Esophagus muscularis mucosa (tissue), 4 donors: ENCODE measurements at regions not wholly inside any gene's neighbourhood (a gene's known extent, or its start where the extent isn't known, plus 50 kb on each side); places are given as distances from the start of the nearest gene placed in this dataset.

Source experiments
- EP300 ChIP-seq: sonication (generic); formaldehyde crosslinking; IDR thresholded peaks from one replicate; pipeline ENCODE4 v1.6.1; 2017; ENCODE audit warnings: antibody characterized with exemption
- POLR2A ChIP-seq: fragments of 450-650 bp; IDR thresholded peaks from one replicate; pipeline ENCODE4 v1.6.1; 2017; ENCODE audit warnings: antibody characterized with exemption, moderate library complexity, mild to moderate bottlenecking, low read depth
- TF ChIP-seq, protein P1 (sequence below), 3 experiments: fragments of 200-600 bp in 2 of 3; fragments of 450-650 bp in 1 of 3; sonication (generic) in 2 of 3; IDR thresholded peaks; one replicate each; pipeline ENCODE4 v1.5.1; 2017 to 2019; ENCODE audit warnings: antibody characterized with exemption in 3 of 3, mild to moderate bottlenecking in 2 of 3, moderate library complexity in 1 of 3

DNA sequence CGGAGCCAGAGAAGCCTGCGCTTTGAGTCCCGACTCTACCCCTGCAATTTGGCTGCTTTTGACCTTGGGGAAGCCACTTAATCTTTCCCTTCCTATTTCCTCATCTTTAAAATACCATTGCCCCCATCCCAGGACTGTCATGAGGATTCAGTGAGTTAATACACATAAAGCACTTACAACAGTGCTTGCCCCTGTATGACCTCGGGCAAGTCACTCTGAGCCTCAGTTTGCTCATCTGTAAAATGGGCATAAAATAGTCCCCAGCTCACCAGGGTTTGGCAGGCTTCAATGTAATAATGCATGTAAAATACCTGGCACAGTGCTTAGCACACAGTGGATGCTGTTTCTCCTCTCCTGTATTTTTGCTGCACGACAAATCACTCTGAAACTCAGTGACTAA lies 278.7 kb upstream of the PWP1 start:
- TF ChIP-seq, protein P1, sequence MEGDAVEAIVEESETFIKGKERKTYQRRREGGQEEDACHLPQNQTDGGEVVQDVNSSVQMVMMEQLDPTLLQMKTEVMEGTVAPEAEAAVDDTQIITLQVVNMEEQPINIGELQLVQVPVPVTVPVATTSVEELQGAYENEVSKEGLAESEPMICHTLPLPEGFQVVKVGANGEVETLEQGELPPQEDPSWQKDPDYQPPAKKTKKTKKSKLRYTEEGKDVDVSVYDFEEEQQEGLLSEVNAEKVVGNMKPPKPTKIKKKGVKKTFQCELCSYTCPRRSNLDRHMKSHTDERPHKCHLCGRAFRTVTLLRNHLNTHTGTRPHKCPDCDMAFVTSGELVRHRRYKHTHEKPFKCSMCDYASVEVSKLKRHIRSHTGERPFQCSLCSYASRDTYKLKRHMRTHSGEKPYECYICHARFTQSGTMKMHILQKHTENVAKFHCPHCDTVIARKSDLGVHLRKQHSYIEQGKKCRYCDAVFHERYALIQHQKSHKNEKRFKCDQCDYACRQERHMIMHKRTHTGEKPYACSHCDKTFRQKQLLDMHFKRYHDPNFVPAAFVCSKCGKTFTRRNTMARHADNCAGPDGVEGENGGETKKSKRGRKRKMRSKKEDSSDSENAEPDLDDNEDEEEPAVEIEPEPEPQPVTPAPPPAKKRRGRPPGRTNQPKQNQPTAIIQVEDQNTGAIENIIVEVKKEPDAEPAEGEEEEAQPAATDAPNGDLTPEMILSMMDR (IDR thresholded peaks at IDR 0.05): no peak
- no peak for TF ChIP-seq EP300
- no peak for TF ChIP-seq POLR2A
